Upper lobe of left lung (tissue), 4 donors: ENCODE measurements at regions not wholly inside any gene's neighbourhood (a gene's known extent, or its start where the extent isn't known, plus 50 kb on each side); places are given as distances from the start of the nearest gene placed in this dataset.
"Not testable (repeated sequence)": the region's sequence is repeated elsewhere in the genome, so short reads cannot be mapped to it uniquely, and the experiment has no call there.

Experiments used
- CTCF ChIP-seq, 6 experiments: fragments of 450-650 bp in 4 of 6; fragments of 200-600 bp in 2 of 6; sonication (generic) in 2 of 6; IDR thresholded peaks; one replicate each; pipeline ENCODE4 v1.5.1; 2016 to 2019; ENCODE audit warnings: antibody characterized with exemption in 6 of 6
- EP300 ChIP-seq, 4 donors: sonication (generic); formaldehyde crosslinking; IDR thresholded peaks; one replicate each; pipeline ENCODE4 v1.5.1; 2017; ENCODE audit warnings: antibody characterized with exemption in 4 of 4, control low read depth in 2 of 4
- POLR2AphosphoS5 ChIP-seq, 2 donors: sonication (generic); formaldehyde crosslinking; IDR thresholded peaks; one replicate each; pipeline ENCODE4 v1.5.1; 2017; ENCODE audit warnings: antibody characterized with exemption in 2 of 2

GRCh38 chr14:105679959-105680735 is 153.8 kb downstream of the TMEM121 start:
- not testable (repeated sequence) for TF ChIP-seq POLR2AphosphoS5, EP300 (IDR thresholded peaks at IDR 0.05)
- TF ChIP-seq CTCF (IDR thresholded peaks at IDR 0.05): peak in 1 of 6 experiments; percentile 9
